Left kidney (tissue), 1 donor: ENCODE measurements at regions not wholly inside any gene's neighbourhood (a gene's known extent, or its start where the extent isn't known, plus 50 kb on each side); places are given as distances from the start of the nearest gene placed in this dataset.
A peak's percentile ranks its signal among the peaks of the same experiment; 100 is the strongest.

Experiments
- DNase-seq: peaks from one replicate; pipeline ENCODE4 v3.0.0-alpha.2; 2013

DNA sequence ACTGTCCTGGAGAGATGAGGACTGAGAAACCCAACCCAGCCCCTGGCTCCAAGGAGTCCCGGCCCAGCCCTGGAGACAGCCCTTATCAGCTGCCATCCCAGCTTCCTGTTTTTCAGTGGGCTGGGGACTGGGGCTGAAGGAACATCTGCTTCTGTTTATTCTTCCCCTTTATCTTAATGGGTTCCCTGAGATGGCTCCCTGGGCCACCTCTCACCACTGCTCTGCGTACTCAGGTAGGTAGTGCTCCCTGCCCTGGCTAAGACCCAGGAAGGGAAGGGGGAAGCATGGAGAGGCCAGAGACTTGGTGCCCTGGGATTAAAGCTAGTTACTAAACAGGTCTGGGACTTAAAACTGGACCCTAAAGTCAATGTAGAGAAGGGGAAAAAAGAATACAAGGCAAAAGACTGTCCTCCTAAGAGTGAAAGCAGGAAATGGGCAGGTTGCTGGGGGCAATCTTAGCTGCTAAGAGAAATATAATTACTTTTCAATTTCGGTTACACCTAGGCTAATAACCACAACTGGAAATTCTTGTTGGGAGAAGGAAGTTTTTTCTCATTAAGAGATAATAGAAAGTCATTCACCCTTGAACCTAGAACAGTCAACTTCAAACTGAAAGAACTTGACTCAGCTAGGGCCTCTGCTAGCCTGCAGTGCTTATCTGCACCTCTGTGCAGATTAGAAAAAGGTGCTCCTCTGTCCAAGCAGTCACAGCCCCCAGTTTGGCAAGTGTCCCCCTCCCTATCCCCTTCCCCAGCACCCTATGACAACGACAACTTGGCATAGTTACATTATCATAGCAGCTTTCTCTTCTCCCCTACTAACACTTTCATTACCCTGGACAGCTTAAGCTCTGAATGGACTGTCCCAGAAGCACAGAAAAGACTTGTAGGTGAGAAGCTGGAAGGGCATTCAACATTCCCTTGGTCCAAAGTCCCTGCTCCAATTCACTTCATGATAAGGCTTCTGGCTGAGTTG is 65.6 kb upstream of the KDM7A start:
- DNase-seq: no peak

DNA sequence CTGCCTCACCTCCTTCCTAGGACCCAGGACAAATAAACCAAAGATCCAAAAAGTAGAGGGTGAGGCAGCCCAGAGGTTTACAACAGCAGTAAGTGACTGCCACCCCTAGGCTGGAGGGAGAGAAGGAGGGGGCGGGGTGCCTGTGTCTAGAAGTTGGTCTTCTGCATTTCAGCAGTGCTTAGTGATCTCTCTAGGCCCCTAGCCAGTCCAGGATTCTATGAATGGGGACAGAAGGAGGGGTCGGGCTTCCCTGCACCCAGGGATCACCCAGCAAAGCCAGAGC is 62.8 kb upstream of the KDM7A start:
- DNase-seq: no peak

DNA sequence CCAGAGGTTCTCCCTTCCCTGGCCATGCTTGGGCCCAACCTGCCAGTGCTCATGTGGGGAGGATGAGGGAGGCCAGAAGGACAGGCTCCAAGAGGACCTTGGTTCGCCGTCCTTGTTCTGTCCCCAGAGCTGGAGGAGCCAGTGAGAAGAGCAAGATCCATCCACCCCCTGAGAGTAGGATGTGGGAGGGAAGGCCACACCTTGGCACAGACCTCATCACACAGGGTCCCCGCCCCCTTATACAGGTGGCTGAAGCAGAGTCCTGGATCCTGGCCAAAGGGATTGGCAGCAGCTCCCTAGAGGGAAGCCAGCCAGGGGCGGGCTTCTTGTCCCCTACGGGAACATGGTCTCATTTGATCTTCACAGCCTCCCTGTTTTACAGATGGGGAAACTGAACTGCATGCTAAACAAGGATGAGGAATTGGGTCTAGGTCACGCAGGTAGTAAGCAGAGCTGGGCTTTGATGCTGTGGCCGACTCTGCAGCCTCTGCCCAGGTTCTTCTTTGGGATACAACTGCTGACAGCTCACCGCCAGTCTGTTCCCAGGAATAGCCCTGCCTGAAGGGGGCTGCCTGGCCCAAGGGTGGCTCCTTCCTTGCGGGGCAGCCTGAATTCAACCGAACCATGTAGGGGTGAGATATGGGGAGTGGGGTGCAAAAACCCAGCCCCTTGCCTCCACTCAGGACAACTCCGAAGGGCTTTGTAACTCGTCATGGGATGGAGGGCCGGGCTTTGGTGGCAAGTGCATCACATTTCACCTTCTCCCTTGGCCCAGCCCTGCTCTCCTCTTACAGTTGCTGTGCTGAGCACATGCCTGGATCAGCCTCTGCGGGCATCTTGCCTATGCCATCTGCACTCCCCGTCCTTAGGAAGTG is 62.2 kb upstream of the KDM7A start:
- no peak for DNase-seq

DNA sequence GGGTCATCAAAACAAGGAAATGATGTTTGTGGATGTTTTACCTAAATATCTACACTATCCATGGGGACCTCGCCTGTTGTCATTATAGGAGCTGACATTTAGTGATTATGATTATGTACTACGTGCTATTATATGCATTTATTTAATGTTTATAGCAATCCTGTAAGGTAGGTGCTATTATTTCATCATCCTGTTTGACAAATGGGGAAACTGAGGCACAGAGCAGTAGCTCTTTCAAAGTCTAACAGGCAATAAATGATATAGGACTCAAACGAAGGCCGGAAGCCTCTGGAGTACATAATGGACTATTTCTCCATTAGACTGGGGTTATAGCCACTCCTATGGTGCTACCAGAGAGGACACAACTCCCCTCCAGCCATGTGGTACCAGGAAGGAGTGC is 60.6 kb upstream of the KDM7A start:
- DNase-seq: no peak

DNA sequence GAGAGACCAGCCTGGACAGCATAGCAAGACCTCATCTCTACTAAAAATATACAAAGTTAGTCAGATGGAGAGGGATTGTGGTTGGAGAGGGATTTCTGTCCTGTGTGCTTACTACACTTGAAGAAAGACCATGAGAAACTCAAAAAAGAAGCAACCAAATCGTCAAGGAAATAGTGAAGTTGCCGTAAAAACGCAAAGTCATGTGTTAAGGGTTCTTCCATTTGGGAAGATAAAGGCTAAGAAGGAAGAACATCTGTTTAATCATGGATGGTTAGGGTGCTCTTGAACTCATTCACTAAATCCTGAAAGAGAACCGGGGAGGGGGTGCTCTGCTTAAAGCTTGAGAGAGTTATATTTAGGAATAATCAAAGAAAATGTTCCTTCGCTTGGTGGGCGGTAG is 59.8 kb upstream of the KDM7A start:
- no peak for DNase-seq

DNA sequence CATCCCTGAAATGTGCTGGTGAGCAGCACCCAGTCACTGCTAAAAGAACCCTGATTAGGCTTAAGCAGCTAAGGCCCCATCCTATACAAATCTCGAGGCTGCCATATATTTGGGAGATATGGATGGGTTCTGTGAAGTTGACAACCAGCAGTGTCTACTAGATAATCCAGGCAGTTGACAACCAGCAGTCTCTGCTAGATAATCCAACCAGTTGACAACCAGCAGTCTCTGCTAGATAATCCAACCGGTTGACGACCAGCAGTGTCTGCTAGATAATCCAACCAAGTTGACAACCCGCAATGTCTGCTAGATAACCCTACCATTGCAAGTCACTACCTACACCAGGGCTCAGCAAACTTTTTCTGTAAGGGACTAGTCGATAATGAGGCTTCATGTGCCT is 58.3 kb upstream of the KDM7A start:
- DNase-seq: no peak

DNA sequence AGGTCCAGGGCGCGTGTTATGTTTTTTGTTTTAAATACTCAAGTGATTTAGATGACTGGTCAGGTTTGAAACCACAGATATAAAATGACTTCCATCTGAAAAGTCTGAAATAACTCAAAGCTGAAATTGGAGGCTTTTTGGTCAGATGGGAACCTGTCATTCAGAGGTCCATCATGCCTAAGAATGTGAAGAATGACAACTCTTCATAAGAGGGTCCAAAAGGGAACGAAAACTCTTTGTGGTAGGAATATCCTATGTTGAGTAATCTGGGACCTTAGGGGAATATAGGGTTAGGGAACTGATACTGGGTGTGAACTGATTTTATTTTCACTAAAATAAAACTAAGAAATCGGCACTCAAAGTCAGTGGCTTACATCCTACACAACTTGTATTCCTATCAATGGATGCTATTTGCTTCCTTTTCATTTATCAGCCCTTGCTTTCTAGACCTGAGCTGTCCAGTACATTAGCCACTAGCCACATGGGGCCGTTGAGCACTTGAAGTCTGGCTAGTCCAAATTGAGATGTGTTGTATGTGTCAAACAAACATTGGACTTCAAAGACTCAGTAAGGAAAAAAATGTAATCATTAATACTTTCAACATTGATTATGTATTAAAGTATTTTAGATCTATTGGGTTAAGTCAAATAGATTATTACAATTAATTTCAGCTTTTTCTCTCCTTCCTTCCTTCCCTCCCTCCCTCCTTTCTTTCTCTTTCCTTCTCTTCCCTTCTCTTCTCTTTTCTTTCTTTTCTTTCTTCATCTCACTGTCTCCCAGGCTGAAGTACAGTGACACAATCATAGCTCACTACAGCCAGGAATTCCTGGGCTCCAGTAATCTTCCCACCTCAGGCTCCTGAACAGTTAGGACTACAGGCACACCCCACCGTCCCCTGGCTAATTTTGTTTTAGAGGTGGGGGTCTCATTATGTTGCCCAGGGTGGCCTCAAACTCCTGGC is 56.5 kb upstream of the KDM7A start:
- DNase-seq: no peak

DNA sequence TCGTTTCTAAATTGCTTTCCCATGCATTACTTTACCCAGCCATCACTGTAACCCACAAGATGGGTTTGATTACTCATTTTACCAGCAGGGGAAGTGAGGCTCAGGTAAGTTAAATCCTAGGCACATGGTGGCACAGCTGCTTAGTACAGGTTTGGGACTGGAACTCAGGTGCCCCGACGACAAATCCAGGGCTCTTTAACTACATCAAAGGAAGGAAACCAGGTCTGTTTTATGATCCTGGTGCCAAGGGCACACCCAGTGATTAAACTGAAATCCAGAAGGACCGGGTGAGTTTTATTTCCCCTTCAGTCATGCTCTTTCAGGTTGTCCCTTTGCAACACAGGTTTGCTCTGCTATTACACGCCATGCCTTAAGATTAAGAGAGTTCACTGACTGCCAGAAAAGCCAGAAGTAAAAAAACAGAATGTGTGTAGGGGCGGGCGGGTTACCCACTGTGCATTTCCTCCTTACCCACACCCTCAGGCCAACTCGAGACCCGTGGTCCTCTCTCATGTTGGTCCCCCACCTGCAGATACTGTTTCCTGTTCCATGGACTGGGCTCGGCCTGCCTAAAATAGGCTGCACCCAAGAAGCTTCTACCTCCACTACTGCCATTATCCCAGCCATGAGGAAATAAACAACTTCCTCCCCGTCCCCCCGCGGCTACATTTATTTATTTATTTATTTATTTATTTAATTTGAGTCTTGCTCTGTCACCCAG is 55.1 kb upstream of the KDM7A start:
- DNase-seq: no peak

DNA sequence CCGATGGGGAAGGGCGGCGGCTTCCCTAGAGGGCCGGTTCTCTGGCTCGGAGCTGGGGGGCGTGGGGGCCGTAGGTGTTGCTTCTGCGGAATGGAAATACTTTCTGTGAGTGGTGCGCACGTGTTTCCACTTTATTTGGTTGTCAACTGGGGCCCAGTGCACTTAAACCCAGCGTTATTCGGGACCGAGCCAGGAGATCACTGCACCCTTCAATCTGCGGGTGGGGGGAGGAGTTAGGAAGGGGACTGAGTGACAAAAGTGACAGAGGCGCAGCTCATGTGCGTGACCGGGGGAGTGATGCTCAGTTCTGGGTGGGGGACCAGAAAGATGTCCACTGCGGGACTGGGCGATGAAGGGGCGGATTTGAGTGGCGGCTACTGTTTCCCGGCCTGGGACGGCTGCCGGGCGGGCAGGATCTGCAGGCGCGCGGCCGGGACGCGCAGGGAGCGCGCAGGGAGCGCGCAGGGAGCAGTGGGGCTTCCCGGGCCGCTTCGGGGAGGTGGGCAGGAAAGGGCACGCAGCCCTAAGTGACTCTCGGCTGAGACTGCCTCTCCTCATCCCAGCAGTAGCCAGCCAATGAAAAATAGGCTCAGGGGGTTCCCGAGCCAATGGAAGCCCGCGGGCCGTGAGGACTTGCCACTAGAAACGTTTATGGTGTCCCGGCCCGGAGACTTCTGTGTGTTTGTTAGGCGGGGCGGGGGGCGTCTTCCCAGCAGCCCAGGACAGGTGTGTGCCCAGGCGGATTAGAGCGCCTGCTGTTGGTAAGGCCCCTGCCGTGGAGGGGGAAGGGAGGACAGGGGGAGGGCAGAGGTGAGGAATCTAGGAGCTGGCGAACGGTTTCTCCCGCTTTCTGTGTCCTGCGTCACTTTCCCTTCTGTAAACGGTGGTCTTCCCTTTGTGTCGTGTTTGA is 54.3 kb upstream of the KDM7A start:
- peak; percentile 53 for DNase-seq

DNA sequence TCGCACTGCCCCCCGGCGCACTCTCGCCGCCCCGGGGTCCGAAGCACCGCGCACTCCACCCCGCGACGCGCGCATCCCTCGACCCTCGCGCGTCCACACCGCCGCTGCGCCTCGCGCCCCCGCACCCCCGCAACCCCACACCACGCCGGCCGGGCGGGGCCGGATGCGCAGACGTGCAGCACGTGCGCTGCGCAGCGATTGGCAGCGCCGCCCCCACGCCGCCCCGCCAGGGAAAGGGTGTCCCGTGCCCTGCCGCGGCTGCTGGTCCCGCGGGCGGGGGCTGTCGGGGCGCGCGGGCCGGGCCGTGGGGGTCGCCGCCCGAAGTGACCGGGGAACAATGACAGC is 53.7 kb upstream of the KDM7A start:
- DNase-seq: no peak

DNA sequence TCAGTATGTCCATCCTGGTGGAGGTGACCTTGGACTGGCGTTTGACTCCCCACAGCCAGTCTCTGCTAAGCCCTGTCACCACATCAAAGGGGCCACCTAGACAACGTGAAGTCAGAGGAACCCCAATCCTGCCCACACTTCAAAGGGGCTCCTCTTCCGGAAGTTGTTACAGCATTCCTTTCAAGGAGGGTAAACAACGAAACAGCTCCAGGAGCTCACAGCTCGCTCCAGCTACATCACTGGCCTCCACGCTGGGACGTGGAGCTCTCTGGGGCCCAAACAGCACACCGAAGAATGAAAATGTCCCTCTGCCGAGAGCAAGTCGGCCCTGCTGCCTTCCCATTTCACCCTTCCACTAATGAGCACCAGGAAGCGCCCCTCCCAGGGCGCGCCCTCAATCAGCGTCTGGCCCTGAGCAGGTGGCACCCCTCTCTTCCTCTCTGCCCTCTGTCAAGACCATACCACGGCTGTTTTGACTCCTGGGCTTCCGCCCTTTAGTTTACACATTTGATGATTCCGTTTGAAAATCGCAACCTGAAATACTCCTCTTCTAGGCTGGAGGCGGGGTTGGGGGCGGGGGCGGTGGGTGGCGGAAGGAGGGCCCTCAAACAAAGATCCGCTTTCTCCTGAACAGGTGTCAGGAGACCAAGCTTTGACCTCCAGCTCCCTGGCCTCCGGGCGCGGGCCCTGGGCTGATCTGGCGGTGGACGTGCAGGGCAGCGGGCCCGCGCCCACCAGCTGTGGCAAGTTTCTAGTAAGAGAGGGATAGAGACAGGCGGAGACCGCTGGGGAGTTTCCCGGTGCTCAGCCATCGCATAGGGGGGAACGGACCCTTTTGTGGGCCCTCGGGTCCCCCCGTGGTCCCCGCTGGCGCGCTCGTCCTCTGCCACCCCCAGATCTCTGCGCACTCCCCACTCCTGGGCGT is 53.1 kb upstream of the KDM7A start:
- DNase-seq: no peak

DNA sequence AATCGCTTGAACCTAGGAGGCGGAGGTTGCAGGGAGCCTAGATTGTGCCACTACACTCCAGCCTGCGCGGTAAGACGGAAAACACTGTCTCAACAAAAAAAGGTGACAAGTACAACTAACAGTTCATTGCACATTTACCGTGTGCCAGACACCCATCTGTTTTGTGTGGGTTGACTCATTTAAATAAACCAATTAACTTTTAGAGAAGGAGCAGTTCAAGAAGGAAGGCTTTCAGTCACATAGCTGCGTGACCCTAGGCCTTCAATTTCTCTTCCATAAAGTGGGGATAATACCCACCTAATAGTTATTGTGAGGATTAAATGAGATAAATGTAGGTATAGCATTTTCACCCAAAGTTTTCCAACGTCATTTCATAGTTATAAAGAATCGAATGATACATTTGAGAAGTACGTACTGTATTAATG is 52.3 kb upstream of the KDM7A start:
- no peak for DNase-seq
